Upper lobe of left lung (tissue), 4 donors: ENCODE measurements at regions not wholly inside any gene's neighbourhood (a gene's known extent, or its start where the extent isn't known, plus 50 kb on each side); places are given as distances from the start of the nearest gene placed in this dataset.

Source experiments
- EP300 ChIP-seq, 4 donors: sonication (generic); formaldehyde crosslinking; IDR thresholded peaks; one replicate each; pipeline ENCODE4 v1.5.1; 2017; ENCODE audit warnings: antibody characterized with exemption in 4 of 4, control low read depth in 2 of 4
- POLR2A ChIP-seq, 4 donors: fragments of 450-650 bp; IDR thresholded peaks; one replicate each; pipeline ENCODE4 v1.5.1; 2016 to 2017; ENCODE audit warnings: antibody characterized with exemption in 4 of 4, mild to moderate bottlenecking in 2 of 4
- TF ChIP-seq, protein P1 (sequence below), 6 experiments: fragments of 450-650 bp in 4 of 6; fragments of 200-600 bp in 2 of 6; sonication (generic) in 2 of 6; IDR thresholded peaks; one replicate each; pipeline ENCODE4 v1.5.1; 2016 to 2019; ENCODE audit warnings: antibody characterized with exemption in 6 of 6

DNA sequence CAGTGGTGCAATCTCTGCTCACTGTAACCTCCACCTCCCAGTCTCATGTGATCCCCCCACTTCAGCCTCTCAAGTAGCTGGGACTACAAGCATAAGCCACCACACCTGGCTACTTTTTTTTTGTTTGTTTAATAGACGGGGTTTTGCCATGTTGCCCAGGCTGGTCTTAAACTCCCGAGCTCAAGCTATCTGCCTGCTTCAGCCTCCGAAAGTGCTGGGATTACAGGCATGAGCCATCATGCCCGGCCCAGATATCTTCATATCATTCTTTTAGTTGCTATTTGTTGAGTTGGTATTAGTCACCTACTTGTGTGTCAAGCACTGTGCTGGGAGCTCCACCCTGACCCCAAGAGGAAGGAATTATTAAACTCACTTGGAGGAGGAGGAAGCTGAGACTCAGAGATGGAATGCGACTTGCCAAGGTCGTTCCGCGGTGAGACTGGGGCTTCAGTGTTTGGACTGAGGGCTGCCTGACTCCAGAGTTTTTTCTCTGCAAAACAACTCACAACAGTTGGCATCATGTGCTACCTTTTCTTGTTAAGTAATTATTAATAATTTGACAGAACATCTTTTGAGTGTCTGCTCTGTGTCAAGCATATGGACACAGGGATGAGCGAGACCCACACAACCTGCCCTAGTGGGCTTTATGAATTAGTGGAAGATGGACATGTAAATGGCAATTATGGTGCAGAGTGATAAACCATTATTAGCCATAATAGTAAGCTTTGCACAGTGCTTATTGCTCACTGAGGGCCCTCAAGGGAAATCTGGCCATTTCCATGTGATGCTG, 132.0 kb downstream of the FOXD2 start:
- TF ChIP-seq, protein P1, sequence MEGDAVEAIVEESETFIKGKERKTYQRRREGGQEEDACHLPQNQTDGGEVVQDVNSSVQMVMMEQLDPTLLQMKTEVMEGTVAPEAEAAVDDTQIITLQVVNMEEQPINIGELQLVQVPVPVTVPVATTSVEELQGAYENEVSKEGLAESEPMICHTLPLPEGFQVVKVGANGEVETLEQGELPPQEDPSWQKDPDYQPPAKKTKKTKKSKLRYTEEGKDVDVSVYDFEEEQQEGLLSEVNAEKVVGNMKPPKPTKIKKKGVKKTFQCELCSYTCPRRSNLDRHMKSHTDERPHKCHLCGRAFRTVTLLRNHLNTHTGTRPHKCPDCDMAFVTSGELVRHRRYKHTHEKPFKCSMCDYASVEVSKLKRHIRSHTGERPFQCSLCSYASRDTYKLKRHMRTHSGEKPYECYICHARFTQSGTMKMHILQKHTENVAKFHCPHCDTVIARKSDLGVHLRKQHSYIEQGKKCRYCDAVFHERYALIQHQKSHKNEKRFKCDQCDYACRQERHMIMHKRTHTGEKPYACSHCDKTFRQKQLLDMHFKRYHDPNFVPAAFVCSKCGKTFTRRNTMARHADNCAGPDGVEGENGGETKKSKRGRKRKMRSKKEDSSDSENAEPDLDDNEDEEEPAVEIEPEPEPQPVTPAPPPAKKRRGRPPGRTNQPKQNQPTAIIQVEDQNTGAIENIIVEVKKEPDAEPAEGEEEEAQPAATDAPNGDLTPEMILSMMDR (IDR thresholded peaks at IDR 0.05) = peak in 5 of 6 experiments; percentile 37 to 64 (median 49)
- TF ChIP-seq POLR2A (IDR thresholded peaks at IDR 0.05) (no peak), EP300 (IDR thresholded peaks at IDR 0.05) (no peak)
